Left ventricle myocardium superior (tissue), 1 donor: ENCODE measurements at regions not wholly inside any gene's neighbourhood (a gene's known extent, or its start where the extent isn't known, plus 50 kb on each side); places are given as distances from the start of the nearest gene placed in this dataset.
"Not testable (repeated sequence)": the region's sequence is repeated elsewhere in the genome, so short reads cannot be mapped to it uniquely, and the experiment has no call there.

Experiments used
- ATAC-seq: fragments of 200-7000 bp; cut with Tn5 transposase; one replicate; pipeline ENCODE4 v1.9.1; 2020; ENCODE audit warnings: mild to moderate bottlenecking, moderate library complexity
- DNase-seq: peaks from one replicate; pipeline ENCODE4 v3.0.0-alpha.2; 2020
- intact Hi-C: fragments of 100-400 bp; cut with micrococcal nuclease; formaldehyde crosslinking; loops from one replicate; pipeline ENCODE4 v1.11.0; 2022
- donor health status: DM: no; HTN: yes; CAD: no; lungs with severe emphysema.

DNA sequence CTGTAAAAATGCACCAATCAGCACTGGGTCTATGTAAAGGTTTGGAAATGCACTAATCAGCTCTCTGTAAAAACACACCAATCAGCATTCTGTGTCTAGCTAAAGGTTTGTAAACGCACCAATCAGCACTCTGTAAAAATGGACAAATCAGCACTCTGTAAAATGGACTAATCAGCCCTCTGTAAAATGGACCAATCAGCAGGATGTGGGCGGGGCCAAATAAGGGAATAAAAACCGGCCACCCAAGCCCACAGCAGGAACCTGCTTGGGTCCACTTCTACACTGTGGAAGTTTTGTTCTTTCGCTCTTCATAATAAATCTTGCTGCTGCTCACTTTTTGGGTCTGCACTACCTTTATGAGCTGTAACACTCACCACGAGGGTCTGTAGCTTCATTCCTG is 101.0 kb downstream of the SMC2 start:
- DNase-seq, ATAC-seq, intact Hi-C loops: not testable (repeated sequence)

DNA sequence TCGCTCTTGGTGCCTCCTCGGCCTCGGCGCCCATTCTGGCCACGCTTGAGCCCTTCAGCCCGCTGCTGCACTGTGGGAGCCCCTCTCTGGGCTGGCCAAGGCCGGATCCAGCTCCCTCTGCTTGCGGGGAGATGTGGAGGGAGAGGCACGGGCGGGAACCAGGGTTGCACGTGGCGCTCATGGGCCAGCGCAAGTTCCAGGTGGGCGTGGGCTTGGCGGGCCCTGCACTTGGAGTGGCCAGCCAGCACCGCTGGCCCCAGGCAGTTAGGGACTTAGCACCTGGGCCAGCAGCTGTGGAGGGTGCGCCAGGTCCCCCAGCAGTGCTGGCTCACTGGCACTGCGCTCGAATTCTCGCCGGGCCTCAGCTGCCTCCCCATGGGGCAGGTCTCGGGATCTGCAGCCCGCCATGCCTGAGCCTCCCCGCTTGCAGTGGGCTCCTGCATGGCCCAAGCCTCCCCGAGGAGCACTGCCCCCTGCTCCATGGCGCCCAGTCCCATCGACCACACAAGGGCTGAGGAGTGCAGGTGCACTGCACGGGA is 106.4 kb downstream of the SMC2 start:
- intact Hi-C loops: no loop called here
- no peak for ATAC-seq
- peak; percentile 20 for DNase-seq

DNA sequence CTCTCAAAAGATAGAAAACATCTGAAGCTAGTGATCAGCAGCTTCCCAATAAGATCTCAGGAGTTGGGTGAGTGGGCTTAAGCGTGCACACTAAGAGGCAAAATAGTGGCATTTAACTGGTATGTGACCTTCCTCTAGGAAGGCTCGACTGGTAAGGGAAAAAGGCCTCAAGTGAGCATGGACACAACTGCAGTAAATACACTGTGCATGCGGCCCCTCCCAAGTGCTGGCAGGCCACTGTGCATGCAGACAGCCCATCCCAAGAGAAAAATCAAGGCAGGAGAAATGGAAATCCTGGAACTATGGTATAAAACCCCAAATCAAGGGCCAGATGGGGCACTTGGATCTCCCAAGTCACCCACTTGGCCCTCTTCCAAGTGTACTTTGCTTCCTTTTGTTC is 112.7 kb downstream of the SMC2 start:
- no peak for ATAC-seq

DNA sequence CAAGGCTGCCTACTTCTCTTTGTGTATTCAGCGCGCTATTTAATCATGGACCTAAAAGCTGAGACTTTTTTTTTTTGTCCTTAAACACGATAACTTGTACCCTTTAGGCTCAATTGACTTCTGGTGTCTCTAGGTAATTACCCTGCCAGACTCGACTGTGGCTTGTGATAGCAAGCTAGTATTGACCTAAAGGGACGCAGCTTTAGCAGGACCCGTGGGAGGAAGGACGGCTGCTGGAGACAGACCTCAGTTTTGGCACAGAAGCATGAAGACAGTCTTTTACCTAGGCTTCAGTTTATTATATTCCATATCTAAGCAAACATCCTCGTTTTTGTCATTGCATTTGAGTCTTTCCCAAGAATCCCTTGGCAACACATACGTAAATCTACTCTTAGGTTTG is 115.3 kb downstream of the SMC2 start:
- intact Hi-C loops: no loop called here
- ATAC-seq (no peak), DNase-seq (no peak)

More for the DNA sequence above, 112.7 kb downstream of the SMC2 start:
- DNase-seq: no peak
- intact Hi-C loops: no loop called here

DNA sequence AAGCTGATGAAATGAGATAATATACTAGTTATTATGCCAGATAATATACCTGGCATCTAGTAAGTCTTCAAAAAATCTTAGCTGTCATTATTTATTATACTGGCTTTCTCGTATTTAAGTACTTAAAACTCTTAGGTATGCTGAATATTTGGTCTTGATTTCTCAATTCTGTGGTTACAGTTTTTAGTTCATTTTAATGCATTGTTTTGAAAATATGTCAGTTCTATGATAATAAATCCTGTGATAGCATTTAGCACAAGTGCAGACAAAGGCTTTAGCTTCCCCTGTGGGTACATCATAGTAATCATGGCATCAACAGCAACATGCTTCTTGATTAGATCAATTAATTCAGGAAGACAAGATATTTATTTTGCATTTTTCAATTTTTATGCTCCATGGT is 133.0 kb downstream of the SMC2 start:
- ATAC-seq: no peak
- no peak for DNase-seq
- intact Hi-C loops: no loop called here

- ATAC-seq (no peak), DNase-seq (no peak)
- intact Hi-C loops: no loop called here
These were observed 138.8 kb downstream of the SMC2 start for GRCh38 chr9:104232781-104233341.

DNA sequence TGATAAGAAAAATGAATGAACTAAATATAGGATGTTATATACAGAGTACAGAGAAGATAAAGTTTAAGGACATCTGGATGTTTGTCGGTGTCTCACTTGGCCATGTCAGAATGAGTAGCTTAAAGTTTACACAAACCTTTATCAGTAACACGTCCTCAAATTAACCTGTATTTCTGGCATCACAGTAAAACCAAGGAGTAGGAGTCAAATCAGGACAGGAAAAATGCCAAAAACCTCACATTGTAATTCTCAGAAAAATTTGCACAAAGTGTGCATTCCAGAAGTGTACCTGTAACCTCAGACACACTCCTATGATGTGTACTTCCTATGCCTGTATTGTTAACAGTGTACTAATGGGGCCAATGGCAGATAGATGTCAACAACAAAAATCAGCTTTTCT is 139.3 kb downstream of the SMC2 start:
- no peak for ATAC-seq
- DNase-seq: no peak
- intact Hi-C loops: no loop called here

- intact Hi-C loops, DNase-seq, ATAC-seq: not testable (repeated sequence)
These were observed 140.7 kb downstream of the SMC2 start for GRCh38 chr9:104234632-104235337.

- DNase-seq, ATAC-seq, intact Hi-C loops: not testable (repeated sequence)
These were observed 141.4 kb downstream of the SMC2 start for GRCh38 chr9:104235347-104236120.

DNA sequence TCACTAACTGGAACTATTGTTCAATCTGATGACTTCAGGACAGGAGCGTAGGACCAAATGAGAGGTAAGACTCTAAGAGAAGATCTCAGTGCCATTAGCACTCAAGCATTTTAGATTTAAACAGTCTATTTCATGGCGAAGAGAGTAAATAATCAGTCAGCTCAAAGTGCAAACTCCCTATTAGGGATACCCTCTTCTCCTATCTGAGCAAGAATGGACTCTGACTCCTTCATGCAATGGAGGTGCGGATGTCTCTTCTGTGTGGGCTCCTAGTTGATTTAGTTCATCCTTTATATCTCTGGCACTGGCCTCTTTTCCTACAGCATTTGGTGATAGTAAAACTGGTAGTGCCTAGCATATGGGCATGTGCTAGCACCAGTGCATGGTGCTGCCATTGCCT is 144.6 kb downstream of the SMC2 start:
- intact Hi-C loops: no loop called here
- DNase-seq (no peak), ATAC-seq (no peak)

DNA sequence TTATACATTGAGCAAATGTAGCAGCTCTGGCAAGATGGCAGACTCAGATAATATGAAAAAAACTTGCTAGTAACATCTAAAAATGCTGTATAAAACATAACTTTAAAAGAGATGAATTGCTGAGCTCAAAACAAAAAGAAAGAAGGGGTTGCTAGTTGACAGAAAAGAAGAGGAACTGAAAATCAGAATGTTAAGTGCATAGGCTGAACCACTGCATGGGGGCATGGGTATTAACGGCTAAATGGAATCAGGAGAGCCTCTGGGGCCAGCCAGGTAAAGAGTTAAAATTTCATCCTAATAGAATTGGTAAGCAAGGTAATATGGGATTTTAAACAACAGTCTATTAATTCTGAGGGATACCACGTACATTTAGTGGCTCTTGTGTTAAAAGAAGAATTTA is 146.8 kb downstream of the SMC2 start:
- intact Hi-C loops: no loop called here
- no peak for DNase-seq
- ATAC-seq: no peak

GRCh38 chr9:104245925-104246324 is 151.8 kb downstream of the SMC2 start:
- DNase-seq (no peak), ATAC-seq (no peak)
- intact Hi-C loops: no loop called here

DNA sequence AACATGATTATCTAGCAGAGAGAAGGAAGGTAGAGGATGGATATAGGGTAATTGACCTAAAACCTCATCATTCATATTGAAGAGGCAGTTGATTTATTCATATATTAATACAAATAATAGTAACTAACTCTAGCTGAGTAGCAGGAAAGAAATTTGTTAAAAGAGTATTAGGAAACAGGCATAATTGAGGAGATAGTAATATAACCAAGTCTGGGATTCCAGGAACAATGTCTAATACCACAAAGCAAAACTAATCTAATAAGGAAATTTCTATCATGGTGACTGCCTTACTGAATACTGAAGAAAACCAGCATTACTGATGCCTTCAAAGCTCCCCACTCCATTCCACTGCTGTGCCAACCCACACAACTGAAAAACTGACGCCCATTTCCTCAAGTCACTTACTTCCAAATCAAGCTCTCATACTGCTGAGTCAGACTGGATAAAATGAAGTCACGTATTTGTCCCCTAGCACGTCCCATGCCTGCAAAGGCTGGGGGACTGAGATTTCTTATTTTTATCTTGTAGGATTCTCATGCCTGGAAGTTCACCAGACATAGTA is 153.9 kb downstream of the SMC2 start:
- DNase-seq (no peak), ATAC-seq (no peak)
- intact Hi-C loops: no loop called here

DNA sequence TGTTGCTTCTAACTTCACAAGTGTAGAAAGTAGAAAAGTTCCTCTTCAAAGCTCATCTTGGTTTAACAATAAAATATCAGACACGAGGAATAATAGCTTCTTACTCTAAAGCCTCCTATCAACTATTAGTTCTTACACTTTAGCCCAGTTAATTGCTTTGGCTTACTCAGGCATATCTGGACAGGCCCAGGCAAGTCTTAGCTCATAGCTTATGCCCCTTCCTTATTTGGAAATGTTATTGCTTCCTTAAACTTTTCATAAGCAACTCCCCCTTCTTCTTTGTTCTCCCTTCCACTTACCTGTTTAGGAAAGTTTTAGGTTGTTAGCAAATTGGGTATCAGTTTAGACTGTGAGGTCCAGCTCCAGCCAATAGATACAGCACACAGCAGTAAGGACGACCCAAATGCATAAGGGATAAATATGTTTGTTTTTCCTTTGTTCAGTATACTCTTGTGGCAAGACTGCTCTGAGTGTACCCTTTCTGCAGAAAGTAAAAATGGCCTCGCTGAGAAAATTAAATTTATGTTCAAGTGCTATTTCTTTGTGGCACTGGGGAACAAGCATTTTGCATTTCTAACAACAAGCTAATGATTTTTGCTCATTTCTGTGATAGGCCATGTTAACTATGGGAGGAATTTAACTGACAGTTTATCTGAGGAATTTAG is 162.1 kb downstream of the SMC2 start:
- no peak for ATAC-seq
- DNase-seq: no peak
- intact Hi-C loops: no loop called here

DNA sequence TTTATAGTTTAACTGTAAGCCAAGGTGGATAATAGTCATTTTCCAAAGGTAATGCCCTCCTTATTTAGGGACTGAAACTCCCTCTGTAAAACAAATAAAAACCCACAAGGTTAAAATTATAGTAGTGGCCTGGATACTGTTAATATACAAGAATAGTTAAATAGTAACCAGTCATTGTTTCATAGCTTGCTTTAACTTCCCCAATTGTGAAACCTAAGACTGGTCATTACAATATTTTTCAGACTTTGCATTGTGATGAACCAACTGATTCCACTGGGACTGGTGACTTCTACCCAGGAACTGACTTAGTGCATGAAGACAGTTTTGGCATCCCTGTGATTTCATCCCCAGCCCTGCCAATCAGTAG is 162.6 kb downstream of the SMC2 start:
- no peak for ATAC-seq
- no peak for DNase-seq
- intact Hi-C loops: no loop called here

GRCh38 chr9:104258296-104259011 is 164.3 kb downstream of the SMC2 start:
- DNase-seq (no peak), ATAC-seq (no peak)
- intact Hi-C loops: no loop called here

DNA sequence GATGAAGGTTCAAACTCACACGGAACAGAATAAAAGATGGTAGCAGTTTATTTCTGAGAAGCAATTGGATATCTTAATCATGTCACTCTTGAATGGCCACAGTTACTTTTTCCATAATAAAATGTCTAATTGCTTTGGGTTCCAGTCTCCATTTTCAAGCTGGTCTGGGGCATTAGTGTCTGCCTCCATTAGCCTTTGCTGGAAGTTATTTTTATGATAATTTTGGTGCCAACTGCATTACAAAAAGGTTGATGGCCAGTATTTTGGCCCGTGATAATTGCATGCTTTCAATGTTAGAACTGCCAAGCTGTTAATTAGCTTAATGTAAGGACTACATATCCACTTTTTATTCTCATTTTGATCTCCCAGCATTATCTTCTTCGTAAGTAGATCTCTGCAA is 165.9 kb downstream of the SMC2 start:
- no peak for ATAC-seq
- DNase-seq: no peak
- intact Hi-C loops: no loop called here

DNA sequence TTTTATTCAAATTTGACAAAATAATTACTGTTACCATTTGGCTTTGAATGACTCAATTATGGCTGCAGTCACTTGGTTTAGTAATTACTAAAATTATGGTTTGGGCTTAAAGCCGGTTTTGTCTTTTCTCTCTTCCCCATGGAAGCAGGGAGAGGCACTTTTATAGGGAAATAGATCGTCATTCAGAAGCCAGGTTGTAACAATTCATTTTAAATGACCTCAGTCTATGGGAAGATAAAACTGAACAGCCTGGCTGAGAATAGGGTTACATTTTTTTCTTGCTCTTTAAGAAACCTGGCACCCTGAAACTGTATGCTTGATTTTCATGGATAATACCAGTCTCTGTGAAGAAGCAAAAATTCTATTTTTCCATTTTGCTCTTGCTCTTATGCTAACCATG is 169.8 kb downstream of the SMC2 start:
- DNase-seq (no peak), ATAC-seq (no peak)
- intact Hi-C loops: no loop called here

- ATAC-seq (no peak), DNase-seq (no peak)
- intact Hi-C loops: no loop called here
These were observed 170.3 kb downstream of the SMC2 start for GRCh38 chr9:104264431-104264830.
